NCI-H524 (cell line): ENCODE measurements at regions not wholly inside any gene's neighbourhood (a gene's known extent, or its start where the extent isn't known, plus 50 kb on each side); places are given as distances from the start of the nearest gene placed in this dataset.

Source experiments
- DNase-seq, 2 experiments: peaks; one replicate each; lab custom pipeline; 2025; lab: John Stamatoyannopoulos, UW

DNA sequence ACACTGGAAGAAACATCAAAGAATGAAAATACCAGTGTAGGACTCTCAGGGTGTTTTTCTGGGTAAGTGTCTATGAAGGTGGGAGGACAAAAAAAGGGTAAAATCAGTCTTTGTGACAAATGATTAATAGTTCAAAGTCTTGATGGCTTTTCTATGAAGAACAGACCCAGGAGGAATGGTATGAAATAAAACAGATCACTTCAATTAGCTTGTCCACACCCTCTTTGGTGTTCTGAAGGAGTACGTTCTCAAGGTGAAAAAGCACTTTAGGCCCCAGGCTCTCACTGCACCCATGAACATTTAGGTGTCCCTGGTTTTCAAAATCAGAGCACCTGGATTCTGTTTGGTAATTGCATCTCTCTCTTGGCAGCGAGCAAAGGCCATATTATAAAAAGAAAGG lies 383.6 kb upstream of the NR2F2 start:
- DNase-seq = no peak

DNA sequence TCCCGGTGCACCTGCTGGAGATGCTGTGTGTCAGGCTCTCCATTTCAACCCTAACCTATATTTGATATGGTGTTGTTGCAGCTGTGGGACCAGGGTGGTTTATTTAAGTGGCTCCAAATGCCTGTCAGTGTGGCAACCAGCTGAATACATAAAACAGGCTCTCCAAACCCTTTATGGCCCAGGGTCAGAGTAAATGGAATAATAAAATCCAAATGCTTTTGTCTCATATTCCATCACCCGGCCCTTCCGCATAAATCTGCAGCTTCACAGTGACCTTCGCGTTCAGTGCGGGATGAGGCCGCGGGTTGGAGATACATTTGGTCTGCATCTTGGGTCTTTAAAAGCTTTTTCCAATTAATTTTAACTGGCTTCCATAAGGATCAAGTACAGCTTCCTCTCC lies 382.1 kb upstream of the NR2F2 start:
- DNase-seq = no peak

DNA sequence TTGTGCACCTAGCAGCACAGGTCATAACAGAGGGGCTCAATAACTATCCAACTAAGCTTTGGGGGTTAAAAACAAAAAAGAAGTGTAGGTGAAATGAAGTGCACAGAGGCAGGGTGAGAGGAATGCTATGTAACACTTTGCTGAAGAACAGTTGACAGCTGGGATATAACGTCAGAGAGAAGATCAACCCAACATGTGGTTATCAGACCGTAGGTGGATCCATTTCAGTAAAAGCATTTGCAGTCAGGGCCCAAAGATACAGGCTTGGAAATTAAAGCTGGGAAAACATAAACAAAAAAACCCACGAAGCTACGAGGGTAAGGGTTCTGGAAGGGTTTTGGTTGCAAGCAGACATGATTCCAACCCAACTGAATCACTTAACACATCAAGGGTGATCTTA lies 377.5 kb upstream of the NR2F2 start:
- no peak for DNase-seq

DNA sequence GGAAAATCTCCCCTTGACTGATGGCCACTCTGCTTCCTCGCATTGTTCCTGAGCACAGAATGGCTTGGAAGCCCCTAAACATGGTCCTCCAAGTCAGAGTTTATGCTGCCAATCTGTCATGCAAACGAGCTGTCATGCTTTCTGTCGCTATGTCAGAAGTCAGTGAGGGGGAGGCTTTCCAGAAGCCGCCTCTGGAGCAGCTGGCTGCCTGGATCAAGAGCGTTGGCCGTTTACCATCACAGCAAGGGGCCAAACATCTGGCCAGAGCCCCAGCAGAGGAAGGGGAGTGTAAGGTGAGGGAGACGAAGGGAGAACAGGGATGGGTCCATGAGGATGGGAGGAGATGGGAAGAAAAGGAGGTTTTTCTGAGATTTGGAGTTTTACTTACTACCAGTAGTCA lies 372.6 kb upstream of the NR2F2 start:
- DNase-seq = peak; percentile 82 to 92

DNA sequence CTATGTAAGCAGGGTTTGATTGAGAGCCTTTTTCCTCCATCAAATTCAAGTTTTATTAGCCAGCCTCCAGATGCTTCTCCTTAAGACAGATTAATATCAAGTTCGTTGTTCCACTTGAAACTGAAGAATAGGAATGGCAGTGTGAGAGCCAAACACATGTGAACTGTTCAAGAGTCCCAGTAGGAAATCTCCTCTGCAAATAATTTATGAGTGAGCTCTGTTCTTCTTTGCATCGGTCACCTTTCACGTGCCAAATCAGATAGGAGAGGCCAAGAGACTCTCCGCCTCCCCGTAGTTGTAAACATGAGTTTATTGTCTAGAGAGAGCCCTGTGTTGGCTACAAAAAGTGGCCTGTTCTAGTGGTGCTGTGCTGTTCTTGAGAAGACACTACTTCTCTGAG lies 372.1 kb upstream of the NR2F2 start:
- DNase-seq = peak; percentile 90 to 98

DNA sequence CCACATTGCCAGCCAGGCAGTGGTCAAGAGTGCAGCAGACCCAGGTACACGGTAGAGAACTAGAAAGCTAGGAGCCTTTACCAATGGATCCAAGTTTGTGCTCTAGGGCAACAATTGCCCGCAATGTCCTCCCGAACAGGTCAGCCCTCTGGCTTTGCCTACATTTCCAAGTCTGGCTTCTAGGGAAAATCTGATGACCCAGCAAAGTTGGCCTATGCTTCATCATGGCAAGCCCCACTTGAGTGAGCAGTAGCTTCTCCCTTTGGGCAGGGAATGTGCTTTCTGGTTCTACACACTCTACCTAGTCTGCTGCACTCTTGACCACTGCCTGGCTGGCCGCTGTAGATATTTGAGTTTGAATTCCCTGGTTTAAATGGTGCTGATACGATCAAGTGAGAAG lies 361.6 kb upstream of the NR2F2 start:
- DNase-seq = no peak

DNA sequence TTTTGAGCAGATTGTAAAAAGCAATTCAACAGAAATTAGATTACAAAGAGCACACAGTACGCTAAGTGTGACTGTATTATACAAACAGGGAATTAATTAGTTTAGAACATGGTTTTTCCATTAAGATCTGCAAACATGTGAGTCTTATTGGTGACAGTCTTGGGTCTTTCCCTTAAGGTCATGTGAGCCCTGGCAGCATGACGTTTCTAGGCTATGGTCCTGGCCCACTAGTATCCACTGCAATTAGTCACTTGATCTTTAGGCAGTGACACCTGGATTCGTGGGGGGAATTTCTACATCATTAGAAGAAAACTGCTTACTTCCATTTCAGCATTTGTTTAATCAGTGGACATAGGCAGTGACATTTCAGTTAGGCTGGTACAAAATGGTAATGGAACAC lies 360.2 kb upstream of the NR2F2 start:
- no peak for DNase-seq

DNA sequence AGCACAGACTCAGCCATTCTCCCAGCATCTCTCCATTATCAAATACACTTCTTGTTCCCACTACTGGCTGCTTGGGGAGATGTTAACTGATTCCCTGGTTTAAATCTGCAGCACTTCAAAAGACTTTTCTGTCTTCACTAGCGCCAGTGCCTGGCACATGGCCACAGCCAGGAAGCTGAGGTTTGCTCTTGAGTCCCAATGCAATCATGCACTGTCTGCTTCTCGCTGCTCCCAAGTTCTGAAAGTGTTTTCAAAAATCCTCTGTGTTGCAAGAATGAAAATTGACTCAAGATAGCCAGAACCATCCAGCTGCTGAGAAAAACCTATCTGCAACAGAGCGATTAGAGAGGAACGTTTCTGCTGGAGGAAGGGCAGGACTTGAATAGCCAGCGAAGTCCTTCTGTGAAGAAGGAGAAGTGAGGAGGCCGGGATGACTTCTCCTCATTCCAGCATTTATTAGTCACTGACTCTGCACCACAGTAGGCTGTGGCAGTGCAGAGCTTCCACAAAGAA lies 358.4 kb upstream of the NR2F2 start:
- no peak for DNase-seq

DNA sequence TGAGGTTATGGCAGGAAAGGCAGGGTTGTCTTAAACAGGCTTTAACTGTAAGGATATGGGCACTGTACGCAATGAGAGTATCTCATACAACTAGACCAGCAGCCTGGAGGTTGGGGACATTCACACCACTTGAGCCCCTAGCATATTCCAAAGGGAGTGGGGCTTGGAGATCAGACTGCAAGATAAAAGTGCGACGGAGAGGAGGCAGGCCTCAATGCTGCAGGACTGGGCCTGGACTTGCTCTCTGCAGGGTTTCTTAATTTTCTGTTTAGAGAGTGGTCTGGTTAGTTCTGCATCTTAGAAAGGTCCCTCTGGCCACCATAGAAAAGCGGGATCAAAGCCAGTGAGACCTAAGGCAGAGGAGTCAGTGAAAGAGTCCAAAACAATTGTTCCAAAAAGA lies 357.7 kb upstream of the NR2F2 start:
- DNase-seq = no peak

DNA sequence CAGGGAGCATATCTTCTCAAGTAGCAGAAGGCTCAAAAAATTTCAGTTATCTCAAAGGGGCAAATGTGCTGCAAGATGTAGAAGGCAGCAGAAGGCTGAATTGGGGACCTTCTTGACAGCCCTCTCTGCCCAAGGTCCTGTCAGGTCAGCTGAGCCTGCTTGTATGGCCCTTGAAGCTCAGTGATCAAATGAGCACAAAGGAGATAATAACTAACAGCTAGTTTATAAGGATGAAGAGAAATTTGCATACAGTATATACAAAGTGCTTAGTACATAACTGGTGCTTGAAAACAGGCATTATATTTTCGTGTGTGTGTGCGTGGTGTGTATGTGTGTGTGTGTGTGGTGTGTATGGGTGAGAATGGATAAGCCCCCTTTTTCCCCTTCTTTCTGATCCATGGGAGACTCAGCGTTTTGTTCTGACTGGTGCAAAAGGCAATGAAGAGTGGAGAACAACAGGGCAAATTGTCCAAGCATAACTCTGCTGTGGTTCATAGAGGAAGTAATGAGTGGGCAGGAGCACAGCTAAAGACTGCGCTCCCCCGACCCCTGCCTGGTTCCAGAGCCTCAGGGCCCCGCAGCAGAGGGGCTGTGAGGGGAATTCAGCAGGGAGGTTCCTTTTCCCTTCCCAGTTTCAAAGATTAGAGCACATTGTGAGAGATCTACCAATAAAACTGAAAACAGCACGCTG lies 356.8 kb upstream of the NR2F2 start:
- no peak for DNase-seq

DNA sequence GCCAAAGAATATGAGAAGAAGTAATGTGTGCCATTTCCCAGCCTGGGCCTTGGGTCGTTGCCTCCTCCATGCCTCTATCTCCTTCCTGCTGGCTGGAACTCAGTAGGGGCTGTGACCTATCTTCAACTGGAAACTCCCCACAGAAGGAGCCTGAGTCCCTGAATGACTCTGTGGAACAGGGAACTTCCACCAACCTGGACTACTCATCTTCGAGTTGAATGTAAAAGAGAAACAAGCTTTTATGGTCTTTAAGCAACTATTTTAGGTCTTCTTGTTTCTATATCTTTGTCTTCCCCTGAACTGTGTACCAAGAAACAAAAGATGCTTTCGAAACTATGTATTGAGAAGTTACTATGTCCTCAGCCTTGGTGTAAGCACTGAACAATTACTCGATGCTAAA lies 355.3 kb upstream of the NR2F2 start:
- no peak for DNase-seq

DNA sequence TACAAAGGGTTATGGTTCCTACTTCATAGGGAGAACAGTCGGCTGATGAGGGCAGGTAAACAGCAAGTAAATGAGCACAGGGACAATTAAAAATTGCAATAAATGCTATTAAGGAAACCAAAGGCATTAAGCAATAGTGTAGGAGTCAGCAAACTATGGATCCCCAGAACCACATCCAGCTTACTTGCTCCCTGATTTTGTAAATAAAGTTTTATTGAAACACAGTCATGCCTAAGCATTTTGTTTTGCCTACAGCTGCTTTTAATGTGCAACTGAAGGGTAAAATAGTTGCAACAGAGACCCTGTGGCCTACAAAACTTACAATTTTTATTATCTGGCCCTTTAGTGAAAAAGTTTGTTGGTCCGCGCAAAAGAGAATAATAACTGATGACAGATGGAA lies 351.2 kb upstream of the NR2F2 start:
- no peak for DNase-seq

DNA sequence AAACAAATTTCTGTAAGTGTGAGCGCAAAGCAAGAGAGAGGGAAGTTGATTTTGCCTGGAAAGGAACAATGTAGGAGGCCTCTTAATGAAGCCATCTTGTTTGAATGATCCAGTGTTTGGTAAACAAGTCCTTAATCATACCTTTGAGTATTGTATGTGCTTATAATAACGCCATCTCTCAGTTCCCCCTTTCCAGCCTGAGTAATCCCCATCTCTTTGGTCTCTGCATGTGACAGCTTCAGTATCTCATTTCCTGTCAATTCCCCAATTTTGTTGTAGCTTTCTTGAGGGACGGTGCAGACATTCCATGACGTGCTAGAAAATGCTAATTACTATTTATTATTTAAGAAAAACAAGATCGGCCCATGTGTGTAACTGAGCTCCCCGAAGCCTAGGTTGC lies 349.3 kb upstream of the NR2F2 start:
- no peak for DNase-seq

DNA sequence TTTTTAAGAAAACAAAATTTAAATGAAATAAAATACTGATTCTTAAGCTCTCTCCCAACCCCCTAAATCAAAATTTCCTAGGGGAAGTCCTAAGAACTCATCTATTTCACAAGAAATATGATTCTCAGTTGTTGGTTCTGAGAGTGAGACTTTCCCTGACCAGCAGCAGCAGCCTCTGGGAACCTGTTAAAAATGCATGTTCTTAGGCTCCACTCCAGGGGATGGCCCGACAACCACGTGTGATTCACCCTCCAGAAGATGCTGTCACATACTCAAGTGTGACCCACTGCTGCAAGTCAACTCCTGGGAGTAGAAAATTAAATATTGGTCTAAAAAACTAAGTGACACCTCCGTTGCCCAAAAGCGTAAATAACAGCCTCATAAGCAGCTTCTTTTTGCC lies 343.2 kb upstream of the NR2F2 start:
- no peak for DNase-seq

DNA sequence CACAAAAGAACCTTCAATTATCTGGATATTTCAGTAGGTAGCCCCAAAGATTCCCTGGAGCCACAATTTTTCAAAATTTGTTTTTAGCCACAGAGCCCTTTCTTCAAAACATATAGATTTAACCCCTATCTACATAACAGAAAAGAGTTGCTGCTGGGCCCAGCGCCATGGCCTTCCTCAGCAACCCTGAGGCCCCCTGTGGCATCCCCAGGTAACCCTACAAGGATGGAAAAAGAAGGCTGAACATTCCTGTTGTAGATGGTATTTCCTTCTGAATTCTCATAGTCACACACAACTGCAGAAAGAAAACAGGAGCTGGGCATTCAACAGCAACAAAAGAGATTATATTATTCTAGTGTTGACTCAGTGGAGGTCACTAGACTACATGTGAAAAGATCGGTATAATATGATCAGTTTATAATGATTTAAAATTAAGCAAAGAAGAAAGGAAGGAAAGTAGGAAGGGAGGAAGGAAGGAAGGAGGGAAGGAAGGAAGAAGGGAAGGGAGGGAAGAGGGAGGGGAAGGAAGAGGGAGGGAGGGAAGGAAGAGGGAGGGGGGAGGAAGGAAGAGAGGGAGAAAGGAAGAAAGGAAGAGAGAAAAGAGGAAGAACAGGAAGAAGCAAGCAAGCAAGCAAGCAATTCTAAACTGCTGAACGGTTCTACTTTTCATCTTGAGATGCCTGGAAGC lies 342.5 kb upstream of the NR2F2 start:
- DNase-seq = no peak

DNA sequence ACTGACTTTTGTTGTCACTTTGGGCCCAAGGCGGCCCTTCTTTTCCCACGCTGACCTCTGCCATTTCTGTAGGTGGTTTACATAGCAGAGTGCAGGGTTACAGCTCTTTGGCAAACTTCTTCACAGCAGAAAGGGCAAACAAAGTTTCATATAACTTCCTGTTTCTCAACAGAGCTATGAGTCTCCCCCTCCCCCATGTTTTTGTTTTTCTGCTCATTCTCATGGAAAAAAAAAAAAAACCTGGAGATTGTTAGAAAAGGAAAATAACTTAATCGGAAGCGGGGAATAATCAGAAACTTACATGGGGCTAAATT lies 342.0 kb upstream of the NR2F2 start:
- no peak for DNase-seq

DNA sequence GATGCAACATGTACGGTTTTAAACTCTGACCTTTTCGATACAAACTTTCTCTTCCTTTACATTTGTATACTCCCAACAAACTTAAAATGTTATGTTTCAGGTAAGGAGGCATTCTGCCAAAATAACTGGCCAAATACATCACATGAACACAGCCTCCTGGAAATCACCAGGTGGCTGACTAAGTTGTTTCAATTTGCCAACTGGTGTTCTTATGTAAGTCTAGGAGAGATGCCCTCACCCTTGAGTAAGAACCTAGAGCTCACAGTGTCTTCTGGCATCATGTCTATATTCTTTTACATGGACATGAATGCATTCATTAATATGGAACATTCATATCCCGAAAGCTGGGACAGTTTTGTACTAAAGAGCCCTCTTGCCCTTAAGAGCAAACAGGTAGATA lies 341.1 kb upstream of the NR2F2 start:
- DNase-seq = no peak

DNA sequence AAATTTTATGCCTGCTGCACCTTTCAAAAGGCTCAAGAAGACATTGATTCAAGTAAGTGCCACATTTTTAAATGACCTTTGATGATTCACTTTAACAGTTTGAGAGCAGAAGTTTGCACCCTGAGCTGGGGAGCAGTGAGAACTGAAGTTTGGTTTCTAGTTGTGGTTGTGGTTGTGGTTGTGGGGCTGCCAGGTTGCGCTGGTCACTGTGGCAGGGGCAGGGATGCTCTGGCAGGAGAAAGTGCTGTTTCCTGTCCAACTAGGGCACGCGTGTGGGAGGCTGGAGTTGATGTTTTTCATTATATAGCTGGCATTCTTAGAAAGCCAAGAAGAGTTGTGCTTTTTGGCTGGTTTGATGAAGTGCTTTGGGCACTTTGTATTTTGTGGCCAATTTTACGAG lies 339.7 kb upstream of the NR2F2 start:
- DNase-seq = no peak

DNA sequence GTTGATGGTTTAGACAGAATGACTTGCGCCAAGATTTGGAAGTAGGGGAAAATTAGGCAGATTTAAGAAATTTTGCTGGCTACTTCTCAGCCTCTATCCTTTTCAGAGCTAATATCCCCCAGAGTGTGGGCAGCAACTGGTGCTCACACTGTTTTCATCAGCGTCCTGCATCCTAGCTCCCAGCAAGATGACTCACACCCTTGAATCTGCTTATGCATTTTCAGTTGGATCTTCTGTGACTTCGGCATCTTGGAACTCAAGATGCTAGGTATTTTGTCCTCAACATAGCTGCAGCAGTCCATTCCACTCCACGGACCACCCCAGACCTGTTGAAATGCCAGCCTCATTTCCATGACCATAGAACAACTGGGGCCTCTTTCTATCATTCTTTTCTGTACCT lies 336.1 kb upstream of the NR2F2 start:
- no peak for DNase-seq

DNA sequence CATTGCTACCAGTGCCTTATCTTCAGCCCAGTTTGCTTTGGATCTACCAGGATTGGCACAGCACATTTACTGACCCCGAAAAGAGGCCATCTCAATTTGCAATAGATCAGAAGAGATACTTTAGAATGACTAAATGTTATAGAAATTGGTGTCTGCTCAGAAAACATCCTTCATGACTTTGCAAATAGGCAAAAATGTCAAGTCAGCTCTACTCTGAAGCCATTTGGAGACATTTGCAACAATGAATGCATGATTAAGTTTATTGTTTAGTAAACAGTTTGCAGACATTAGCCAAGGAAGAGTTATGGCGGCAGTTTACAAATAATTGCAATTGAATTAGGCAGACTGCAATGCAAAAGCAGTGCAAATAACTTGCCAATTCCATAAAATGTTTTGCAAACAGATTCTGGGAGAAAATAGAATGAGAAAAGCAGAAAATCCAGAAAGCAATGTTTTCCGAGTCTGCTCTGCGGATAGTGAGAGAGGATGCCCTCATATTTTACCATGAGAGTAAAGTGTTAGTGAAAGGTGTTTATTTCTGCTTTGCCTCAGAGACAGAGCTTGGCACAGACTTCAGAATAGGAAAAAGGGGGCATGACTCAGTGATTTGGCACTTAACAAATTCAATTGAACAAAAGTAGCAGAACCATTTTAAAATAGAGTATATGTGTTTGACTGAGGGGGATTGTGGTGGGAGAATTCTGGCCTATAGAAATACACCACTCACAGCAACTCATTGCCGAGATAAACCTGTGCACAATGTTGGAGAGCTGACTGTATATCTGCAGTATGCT lies 334.9 kb upstream of the NR2F2 start:
- DNase-seq = no peak

DNA sequence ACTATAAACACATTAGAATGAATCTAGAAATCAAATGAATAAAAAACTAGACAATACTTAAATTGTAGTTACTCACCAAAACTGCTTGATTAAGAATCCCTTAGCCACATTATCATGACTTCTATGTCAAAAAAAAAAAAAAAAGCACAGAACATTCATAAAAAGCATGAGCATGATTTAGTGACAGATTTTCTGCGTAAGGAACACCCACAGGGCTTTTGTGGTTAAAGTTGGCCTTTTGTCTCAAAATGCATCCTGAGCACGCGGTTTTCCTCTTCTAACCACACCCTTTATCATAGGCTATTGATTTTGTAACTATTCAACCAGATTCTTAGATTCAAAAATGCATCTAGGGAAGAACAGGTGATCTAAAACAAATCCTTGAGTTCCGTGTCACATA lies 334.0 kb upstream of the NR2F2 start:
- DNase-seq = no peak

DNA sequence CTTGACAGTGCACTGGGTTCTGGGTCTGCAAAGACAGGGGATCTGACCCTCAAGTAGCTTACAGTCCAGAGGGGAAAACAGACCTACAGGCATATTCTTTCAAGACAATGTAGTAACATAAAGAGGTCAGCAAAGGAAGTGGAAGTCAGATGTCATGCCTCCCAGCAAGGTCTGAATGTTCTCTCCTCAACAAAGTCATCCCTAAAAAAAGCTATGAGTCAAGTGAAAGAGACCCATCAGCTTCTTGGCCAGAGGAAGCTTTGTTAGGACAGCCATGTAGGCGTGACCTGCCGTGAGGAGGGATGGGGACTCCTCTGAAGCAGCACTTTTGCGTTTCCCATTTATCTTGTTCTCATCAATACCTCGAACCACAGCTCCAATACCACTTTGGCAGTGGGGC lies 331.6 kb upstream of the NR2F2 start:
- no peak for DNase-seq
